HEK293T (cell line): ENCODE measurements at regions not wholly inside any gene's neighbourhood (a gene's known extent, or its start where the extent isn't known, plus 50 kb on each side); places are given as distances from the start of the nearest gene placed in this dataset.

ENCODE experiments used
- ELF4 ChIP-seq: fragments of 450-650 bp; IDR thresholded peaks from 2 replicates; pipeline ENCODE4 v1.6.1; 2017; ENCODE audit warnings: antibody characterized with exemption
- FOXA1 ChIP-seq: fragments of 450-650 bp; IDR thresholded peaks from 2 replicates; pipeline ENCODE4 v1.6.1; 2016; ENCODE audit warnings: mild to moderate bottlenecking
- FOXM1 ChIP-seq: fragments of 450-650 bp; IDR thresholded peaks from 2 replicates; pipeline ENCODE4 v1.6.1; 2017; ENCODE audit warnings: mild to moderate bottlenecking, borderline replicate concordance
- HDGF ChIP-seq: fragments of 450-650 bp; IDR thresholded peaks from 2 replicates; pipeline ENCODE4 v1.6.1; 2017; ENCODE audit warnings: antibody characterized with exemption, borderline replicate concordance
- PKNOX1 ChIP-seq: fragments of 450-650 bp; IDR thresholded peaks from 2 replicates; pipeline ENCODE4 v1.6.1; 2016

- TF ChIP-seq ELF4 = no peak
- TF ChIP-seq FOXA1 = no peak
- TF ChIP-seq HDGF = no peak
- TF ChIP-seq FOXM1 = no peak
- no peak for TF ChIP-seq PKNOX1
These were observed 443.6 kb downstream of the PLPP3 start for GRCh38 chr1:56135864-56136147.
